ENCODE measurements at regions not wholly inside any gene's neighbourhood (a gene's known extent, or its start where the extent isn't known, plus 50 kb on each side); places are given as distances from the start of the nearest gene placed in this dataset.

DNA sequence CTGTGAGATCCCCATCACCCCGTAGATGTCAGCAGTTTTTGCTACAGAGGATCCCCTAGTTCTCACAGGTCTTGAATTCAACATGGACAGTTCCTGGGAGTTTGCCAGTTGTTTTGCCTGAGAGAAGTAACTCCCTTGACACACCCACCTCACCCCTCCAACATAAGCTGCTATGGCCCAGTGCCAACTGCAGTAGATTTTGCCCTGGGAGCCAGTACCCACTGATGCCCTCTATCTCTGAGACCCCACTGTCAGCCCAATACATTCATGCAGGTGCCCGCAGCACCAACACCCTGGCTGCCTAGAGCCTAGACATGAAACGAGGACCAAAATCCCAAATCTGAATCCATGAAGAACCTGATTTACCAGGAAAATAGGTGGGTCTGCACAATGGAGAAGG is 583.9 kb upstream of the CTNND2 start:
- no peak for DNase-seq

DNA sequence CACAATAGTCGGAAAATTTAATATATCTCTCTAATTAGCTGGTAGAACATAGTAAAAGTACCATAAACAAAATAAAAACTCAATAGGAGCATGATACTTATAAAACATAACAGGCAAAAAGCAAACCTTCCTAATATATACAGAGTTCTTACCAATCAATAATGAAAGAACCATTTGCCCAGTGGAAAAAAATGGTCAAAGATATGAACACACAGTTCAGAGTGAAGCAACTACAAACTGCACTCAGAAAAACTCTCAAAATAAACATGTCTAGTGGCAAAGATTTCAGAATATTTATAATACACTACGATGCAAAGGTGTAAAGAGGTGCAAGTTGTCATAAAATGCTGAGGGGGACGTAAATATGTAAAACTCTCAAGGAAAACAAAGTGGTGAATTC is 576.2 kb upstream of the CTNND2 start:
- no peak for DNase-seq

DNA sequence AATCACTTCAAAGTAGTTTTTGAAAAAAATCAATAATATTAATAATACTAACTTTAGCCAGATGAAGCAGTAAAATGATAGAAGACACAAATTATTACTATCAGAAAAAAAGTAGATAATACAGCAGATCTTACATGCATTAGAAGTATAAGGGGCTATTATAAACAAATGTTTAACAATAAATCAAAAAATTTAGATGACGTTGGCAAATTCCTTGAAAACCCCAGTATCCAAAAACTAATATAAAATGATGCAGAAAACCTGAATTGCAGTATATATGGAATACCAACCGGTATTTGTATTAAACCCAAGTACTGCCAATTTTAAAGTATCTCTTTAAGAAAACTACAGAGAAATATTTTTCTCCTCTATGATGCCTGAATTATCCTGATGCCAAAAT is 573.3 kb upstream of the CTNND2 start:
- DNase-seq = no peak

DNA sequence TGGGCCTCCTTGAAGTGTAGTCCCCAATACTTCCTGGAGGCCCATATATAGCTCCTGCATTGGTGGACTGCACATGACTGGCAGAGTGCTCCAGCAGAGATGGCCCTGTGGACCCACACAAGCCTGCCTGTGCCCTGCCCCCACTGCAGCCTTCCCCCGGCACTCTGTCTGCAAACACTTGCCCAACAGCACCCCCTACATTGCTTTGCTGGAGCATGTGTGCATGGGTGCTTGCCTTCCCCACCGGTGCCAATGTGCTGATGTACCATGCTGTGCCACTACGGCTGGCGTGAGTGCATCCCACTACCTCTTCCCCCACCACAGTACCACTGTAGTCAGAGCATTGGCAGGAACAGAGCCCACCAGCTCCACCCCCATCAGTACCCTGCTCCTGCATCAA is 563.6 kb upstream of the CTNND2 start:
- DNase-seq = no peak

DNA sequence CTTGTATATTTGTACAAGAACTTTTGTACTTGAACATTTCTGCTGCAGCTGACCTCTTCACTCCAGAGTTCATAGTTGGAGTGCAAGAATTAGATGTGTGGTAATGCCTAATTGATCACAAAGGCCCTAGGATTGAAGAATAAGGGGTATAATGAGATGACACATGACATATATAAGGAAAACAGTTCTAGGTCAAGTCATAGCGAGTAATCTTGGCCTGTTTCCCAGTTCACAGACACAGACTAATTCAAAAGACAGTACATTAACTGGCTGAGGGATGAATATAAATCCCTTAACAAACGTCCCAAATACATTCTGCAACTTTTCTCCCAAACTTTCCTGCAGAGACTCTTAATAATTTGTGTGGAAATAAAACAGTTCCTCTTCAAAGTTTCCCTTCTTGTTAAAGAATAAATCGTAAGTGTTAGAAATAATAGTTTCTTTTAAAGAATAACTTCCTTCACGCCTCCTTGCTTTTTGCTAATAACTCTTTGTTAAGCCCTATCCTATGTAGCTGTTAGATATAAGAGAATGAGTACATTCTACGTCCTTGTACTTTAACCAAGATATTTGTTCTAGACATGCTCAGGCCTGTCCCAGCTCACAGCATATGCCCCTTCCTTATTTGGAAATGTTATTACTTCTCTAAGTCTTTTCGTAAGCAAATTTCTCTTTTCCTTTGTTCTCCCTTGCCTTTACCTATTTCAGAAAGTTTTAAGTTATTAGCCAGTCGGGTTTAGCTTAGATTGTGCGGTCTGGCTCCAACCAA is 556.4 kb upstream of the CTNND2 start:
- no peak for DNase-seq

DNA sequence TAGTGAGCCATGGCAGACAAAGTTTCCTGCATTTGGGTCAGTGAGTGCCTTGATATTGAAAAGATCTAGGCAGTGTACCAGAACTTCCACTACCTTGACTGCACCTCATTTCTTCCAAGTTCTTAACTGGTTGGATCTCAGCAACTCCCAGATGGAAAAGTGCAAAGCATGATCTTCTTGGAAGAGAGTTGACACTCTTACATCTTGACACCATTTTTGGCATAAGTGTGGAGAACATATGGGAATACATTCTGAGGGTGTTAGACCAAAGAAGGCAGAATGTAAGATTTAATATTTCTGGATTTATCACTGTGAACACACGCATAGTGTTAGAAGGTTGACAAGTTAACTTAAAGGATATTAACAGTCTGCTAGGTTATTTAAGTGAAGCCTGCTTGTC is 555.1 kb upstream of the CTNND2 start:
- no peak for DNase-seq

DNA sequence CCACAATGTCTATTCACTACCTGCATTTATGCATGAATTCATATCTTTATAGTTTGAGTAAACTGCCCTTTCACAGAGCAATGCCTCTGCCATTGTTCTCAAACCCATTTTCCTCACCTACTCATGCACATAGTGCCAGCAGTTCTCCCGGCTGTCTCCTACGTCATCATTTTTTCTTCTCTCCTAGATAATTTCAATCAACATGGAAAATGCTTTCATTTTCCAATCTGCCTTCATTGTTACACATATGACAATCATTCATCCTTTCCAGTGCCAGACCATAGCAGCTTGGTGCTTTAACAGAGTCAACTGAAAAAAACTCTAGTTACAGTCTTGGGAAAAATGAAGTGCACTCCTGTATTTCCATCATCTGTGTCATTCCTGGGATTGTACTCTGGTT is 514.8 kb upstream of the CTNND2 start:
- DNase-seq = no peak

DNA sequence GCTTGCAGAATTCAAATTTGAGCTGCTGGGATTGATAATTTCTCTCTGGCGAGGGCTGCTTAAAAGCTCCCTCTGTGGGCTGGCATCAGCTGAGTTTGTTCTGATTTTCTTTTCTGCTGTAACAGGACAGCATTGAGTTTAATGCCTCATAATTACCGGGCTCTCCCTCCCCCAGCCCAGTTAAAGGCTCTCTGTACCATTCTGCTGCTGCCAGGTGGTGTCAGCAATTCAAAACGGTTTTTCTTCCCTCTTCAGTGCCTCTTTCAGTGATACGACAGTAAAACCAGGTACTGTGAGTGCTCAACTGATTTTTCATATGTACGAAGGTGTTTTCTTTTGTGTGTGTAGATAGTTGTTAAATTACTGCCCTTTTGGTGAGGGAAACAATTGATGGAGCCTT is 509.3 kb upstream of the CTNND2 start:
- DNase-seq = no peak

DNA sequence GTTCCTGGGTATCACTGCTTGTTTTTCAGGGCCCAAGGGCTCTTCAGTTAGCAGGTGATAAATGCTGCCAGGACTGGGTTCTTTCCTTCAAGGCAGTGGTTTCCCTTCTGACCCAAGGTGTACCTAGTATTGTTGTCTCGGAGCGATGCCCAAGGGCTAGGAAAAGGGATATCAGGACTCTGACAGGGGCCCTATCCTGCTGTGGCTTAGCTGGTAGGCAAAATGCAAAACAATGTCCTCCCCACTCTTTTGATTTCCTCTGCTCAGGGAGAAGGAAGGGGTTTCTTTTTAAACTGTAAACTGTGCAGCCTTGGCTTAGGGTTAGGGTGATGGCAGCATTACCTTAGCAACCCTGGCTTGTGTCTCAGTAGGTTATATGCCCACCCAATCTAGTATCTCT is 508.8 kb upstream of the CTNND2 start:
- DNase-seq = no peak

DNA sequence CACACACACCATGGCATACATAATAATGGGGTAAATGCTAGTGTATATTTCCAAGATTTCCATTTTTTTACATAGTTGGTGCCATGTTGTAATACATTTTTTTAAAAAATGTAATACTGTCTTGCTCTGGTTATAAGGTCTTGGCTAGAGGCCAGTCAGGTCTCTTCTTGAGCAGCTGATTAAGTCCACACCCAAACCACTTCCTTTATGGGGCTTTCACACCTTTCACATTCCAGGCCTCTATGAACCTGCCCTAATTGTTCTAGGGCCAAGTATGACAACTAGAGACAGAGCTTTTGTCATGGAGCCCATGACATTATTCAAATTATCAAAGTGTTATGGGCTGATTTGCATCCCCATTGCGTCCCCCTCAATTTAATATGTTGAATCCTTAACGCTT is 495.6 kb upstream of the CTNND2 start:
- DNase-seq = no peak

DNA sequence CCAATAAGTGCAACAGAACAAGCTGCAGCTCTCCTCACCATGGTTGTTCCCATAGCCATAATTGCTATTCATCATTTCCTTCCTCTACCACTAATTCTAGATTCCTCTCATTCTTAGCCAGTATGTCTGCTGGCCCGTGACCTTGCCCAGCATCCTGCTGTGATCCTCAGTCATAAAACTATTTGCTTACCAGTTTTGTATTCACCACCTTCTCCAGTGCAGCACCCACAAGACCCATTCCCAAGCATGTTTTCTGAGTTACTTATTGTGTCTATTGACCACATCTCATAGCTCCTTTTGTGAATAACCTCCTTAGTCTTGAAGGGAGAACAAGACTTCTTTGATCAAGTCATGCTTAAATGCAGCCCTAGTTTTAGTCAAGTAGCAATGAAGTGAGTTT is 488.0 kb upstream of the CTNND2 start:
- no peak for DNase-seq

DNA sequence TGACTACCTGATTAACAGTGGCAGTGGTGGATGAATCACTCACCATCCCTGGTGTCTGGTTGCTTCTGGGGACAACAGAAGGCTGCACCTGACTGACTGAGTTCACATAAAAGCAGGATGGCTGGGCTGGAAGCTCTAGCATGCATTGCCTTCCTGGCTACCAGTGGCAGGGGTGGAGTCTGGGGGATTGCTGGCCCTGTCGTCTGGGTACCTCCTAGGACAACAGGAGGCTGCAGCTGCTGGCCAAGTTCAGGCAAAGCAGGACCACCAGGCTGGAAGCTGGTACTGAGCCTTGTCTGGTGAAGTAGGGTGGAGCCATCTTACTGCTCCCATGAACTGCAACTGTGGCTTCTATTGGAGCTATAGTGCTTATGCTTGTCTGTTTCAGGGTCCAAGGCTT is 480.8 kb upstream of the CTNND2 start:
- no peak for DNase-seq

DNA sequence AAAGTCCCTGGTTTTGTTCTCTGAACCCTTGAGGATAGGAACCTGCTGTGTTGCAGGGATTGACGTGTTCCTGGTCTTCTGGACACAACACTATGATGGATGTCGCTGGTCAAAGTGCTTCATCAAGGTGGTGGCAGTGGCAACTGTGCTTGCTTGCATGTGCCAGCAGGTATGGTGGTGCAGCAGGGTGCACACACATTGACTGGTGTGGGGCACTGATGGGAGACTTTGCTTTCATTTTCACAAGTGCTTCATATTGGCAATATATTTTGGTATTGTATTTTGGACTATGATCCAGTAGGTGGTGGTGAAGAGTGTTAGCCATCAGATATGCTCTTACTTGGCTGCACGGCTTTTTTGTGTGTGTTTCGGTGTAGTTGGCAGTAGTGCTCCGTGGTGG is 479.8 kb upstream of the CTNND2 start:
- no peak for DNase-seq

DNA sequence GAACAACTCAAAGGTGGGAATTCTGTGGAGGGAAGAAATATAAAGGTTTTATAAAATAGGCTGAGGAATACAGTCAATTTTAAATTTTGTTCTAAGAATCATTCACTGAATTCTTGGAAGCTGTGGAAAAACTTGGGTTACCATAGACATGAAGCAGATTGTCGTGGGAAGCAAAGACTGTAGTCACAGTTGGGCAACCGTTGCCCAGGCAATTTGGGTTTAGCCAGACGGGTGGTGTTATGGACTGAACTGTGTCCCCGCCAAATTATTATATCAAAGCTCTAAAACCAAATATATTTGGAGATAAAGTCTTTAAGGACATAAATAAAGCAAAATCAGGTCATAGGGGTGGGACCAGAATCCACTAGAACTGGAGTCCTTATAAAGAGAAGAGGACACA is 463.7 kb upstream of the CTNND2 start:
- DNase-seq = no peak

DNA sequence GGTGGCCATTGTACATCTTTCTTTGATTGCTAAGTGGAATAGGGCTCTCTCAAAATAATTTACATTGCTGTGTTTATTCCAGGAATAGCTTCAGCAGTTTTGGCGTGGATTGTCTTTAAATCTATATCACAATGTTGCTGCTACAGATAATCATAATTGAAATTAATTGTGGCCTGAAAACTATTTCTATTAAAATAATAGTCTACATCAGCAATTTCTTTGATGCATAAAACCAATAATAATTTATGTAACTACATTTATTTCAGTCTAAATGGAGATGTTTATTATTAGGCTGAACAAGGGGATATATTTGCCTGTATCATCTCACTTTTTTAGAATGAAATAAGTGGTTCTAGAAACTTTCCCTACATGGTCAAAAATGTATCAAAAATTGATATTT is 456.0 kb upstream of the CTNND2 start:
- no peak for DNase-seq

DNA sequence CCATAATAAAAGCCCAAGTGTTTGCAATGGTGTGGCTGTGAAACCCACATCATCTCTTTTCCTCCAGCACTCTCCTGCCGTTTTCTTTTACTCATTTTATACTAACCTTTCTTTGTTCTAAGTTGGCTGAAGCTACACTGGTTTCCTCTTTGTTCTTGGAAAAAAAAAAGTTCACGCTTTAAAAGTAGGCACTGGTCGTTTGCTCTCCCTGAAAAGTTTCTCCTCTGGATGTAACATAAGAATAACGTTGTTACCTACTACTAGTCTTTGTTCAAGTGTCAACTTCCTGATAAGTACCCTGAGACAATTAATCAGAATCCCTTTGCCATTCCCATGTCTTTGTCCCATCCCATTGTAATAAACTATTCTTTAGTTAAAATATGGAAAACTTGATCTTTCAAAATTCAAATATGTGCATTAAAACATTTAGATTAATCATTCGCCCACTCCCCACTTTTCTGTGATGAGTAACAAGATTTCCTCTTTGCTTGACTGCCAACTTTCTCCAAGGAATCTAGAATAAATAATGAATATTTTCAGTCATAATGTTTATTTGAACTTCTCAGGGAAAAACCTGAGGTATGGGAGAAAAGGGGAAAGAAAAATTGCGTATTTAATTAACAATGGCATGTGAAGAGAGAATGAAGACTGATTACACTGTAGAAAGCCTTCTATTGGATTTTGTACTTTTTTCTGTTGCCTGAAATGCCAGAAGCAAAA is 454.3 kb upstream of the CTNND2 start:
- DNase-seq = no peak

DNA sequence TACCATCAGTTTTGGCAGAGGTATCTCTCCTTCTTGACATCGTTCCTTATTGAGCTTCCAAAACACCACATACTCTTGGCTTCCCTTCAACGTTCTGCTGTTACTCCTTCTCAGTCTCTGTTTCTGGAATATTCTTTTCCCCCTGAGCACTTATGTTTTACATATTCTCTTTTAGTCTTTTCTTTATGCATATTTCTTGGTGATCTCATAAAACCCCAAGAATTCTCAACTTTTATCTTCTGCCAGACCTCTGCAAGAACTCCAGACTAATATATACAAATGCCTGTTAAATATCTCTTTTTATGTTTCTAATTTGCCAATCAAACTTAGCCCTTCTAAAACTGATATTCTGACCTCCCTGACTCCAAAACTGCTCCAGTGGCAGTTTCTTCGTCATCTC is 453.4 kb upstream of the CTNND2 start:
- DNase-seq = no peak

DNA sequence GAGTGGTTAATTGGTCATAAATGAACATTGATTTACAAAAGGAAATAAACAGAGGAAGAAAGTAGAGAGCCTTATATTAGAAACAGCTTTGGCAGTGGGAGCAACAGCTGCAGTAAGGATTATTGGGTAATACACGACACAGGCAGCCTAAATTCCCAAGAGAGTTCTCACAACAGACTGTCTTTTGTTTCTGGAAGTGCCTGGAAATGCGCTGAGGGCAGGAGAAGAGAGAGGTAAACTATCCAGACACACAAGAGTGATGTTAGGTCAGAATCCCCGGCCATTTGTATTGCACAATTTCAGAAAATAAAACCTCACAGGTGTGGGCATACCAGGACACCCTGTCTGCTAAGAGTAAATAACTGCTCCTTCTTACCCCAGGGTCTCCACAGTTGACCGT is 450.4 kb upstream of the CTNND2 start:
- no peak for DNase-seq

DNA sequence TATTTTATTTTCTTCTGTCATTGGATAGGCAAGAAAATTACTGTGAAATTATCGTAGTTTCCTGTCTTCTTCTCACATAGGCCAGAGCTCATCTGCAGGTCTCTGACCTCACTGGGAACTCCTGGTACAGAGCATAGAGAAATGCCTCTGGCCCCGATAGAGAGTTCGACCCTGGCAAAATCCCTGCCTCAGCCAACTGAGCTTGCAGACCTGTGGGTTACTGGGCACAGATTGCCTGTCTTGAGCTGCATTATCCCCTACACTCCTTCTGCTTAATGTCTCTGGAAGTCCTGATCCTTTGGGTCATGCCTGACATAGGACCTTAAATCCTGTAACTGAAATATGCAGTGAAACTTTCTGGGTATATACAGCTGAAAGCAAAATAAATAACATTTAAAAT is 439.3 kb upstream of the CTNND2 start:
- no peak for DNase-seq

DNA sequence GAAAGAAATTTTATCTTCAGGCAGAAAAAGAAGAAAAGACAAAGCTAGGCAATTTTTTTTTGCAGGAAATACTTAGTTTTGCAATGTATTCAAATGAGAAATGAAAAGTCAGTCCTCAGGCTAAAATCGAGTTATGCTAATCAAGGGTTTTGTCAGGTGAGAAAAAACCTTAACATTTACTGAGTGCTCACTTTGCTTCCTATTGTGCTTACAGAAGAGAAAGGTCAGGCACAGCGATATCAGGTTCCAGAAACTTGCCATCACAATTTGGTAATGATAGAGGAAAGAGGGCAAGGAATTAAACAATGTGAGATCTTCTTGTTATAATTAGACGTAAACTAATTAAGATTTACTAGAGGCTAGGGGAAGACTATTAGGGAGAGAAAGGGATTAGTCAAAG is 431.7 kb upstream of the CTNND2 start:
- DNase-seq = no peak

DNA sequence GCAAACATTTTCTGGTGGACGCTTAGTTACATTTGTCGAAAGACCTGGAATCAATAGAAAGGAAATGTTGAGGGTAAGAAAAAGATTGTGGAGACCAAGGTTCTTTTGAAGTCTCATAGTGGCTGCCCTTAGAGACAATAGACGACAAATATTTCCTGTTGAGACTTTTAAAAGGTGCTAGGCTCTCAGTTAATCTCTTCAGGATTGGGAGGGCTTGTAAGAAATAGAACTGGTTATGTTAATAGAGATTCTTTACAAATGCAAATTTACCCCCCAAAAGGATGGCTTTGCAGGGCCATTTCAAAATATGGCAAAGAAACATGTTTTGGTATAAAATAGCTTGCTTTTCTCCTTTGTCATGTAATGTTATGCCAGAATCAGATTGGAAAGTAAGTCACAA is 428.2 kb upstream of the CTNND2 start:
- DNase-seq = no peak

DNA sequence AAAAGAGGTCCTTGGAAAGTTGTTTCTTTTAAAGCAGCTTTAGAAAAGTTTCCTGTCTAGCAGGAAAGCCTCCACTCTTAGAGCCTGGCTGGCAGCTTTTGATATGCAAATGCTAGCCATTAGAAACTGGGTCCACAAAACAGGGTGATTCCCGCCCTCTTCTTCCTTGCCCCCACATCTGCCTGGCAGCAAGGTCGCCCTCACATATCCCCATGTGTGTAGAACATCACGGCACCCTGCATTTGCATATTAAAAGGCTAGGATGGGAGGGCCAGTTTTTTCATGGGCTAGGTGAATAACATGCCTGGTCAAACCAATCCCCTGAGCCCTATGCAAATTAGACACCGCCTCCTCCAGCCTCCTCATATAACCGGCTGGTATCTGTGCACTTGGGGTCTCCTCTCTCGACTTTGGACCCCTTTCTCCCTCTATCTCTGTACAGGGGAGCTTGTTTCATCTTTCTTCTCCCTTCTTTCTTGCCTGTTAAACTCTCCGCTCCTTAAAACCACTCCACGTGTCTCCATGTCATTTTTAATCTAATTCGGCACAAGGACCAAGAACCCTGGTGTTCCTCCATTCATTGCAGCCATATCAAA is 426.8 kb upstream of the CTNND2 start:
- DNase-seq = no peak

DNA sequence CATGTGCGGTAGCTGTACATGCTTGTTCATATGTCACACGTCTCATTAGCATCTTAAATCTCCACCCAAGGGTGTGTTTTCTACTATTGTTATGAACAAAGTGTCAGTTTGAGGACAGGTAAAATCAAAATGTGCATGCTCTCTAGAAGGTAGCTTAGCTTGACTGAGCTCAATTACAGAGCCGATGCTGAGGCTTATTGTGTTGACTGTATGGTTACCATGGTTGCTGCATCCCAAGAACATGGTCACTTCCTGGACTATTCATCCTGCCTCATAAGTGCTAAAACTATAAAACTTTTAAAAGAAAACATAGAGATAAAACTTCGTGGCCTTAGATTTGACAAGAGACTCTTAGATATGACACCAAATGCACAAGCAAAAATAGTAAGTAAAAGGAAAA is 426.1 kb upstream of the CTNND2 start:
- DNase-seq = no peak

DNA sequence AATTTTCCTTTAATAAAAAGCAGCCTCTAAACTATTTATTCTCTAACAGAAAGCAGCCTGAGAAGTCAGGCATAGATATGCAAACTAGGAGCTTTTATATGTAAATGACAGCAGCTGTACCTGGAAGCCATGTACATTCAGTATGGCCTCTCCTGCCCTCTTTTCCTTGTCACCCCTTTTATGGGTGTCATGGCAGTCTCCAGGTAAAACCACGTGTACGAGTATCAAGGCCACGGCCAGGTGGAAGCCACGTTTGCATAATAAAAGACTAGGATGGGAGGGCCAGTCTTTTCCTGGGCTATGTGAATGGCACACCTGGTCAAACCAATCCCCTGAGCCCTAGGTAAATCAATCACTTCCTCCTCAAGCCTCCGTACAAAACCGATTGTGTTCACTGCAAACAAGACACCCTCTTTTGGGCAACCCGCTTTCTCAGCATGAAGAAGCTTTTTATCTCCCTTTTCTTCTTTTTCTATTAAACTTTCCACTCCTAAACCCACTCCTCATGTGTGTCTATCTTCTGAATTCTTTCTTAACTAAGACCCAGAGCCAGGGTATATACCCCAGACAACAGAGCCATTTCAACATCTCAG is 419.5 kb upstream of the CTNND2 start:
- no peak for DNase-seq

All from suppressor macrophage (primary cell).